ENCODE measurements at regions not wholly inside any gene's neighbourhood (a gene's known extent, or its start where the extent isn't known, plus 50 kb on each side); places are given as distances from the start of the nearest gene placed in this dataset.

DNA sequence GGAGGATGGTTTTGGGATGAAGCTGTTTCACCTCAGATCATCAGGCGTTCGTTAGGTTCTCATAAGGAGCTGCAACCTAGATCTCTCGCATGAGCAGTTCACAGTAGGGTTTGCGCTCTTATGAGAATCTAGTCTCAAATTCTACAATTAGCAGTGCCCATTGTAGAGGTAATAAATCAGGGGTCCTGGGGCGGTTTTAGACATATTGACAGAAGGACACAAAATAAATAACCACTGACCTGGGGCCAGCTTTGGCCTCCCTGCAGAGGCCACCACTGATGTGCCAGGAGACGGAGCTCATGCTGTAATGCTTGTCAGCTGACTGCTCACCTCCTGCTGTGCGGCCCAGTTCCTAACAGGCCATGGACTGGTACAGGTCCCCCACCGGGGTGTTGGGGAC is 67.6 kb upstream of the SPATA31D4 start:
- Histone ChIP-seq H3K27ac (no peak overlapping the region), H3K4me1 (no peaks in the 10 kb centered on the region), H3K27me3 (no peaks in the 10 kb centered on the region), H3K36me3 (no peaks in the 10 kb centered on the region), H3K4me3 (no peak overlapping the region), H3K9me3 (no peaks in the 10 kb centered on the region)
- WGBS, 2 donors = 94 to 97% methylated on average over 8 of the region's 8 CpGs
- TF ChIP-seq POLR2A (IDR thresholded peaks at IDR 0.05) = no peak
- TF ChIP-seq, protein P1, sequence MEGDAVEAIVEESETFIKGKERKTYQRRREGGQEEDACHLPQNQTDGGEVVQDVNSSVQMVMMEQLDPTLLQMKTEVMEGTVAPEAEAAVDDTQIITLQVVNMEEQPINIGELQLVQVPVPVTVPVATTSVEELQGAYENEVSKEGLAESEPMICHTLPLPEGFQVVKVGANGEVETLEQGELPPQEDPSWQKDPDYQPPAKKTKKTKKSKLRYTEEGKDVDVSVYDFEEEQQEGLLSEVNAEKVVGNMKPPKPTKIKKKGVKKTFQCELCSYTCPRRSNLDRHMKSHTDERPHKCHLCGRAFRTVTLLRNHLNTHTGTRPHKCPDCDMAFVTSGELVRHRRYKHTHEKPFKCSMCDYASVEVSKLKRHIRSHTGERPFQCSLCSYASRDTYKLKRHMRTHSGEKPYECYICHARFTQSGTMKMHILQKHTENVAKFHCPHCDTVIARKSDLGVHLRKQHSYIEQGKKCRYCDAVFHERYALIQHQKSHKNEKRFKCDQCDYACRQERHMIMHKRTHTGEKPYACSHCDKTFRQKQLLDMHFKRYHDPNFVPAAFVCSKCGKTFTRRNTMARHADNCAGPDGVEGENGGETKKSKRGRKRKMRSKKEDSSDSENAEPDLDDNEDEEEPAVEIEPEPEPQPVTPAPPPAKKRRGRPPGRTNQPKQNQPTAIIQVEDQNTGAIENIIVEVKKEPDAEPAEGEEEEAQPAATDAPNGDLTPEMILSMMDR (IDR thresholded peaks at IDR 0.05) = no peak
- TF ChIP-seq EP300 (IDR thresholded peaks at IDR 0.05) = no peak
- DNase-seq (ENCODE audit: low spot score in 2 of 2) = no peak

DNA sequence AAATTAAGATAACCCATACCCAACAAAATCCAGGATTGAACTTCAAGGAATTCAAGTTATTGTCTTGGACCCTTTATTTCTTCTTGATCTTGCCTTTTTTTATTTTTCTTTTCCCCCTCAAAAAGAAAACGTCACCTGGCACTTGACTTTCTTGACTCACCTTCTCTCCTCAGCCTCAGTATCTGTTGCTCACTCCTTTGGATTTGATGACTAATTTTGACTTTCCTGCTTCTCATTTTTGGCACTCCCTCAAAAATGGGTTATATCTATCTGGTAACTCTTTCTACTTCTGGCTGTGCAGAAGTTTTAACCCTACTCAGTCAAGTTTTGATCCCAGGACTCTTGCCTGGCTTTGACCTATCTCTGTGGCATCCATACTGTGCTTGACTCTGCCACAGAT is 66.6 kb upstream of the SPATA31D4 start:
- H3K27ac ChIP-seq = no peak overlapping the region
- H3K4me3 ChIP-seq = no peak overlapping the region
- no peaks in the 10 kb centered on the region for H3K9me3 ChIP-seq
- DNase-seq (ENCODE audit: low spot score in 2 of 2) = no peak
- no peaks in the 10 kb centered on the region for H3K36me3 ChIP-seq
- H3K27me3 ChIP-seq = no peaks in the 10 kb centered on the region
- no peaks in the 10 kb centered on the region for H3K4me1 ChIP-seq
- WGBS, 2 donors = 78 to 79% methylated on average over 1 of the region's 1 CpG
- TF ChIP-seq, protein P1 (IDR thresholded peaks at IDR 0.05) = no peak
- TF ChIP-seq EP300 (IDR thresholded peaks at IDR 0.05) (no peak), POLR2A (IDR thresholded peaks at IDR 0.05) (no peak)

DNA sequence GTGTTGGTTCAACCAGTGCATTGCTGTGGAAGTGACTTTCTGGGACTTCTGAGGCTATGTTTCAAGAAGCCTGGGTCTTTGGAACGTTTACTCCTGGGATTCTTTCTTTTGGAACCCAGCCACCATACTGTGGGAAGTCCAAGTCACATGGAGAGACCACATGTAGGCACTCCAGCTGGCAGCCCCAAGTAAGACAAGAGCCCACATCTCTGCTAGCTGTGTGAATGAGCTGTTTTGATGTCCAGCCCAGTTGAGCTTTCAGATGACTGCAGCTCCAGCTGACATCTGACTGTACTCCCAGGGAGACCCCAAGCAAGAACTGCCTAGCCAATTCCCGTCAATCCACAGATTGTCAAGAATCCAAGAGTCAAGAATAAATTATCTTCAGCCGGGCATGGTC is 60.1 kb upstream of the SPATA31D4 start:
- no peak for DNase-seq (ENCODE audit: low spot score in 2 of 2)
- H3K4me1 ChIP-seq = no peaks in the 10 kb centered on the region
- H3K27me3 ChIP-seq = no peaks in the 10 kb centered on the region
- no peak for TF ChIP-seq POLR2A (IDR thresholded peaks at IDR 0.05)
- no peak for TF ChIP-seq EP300 (IDR thresholded peaks at IDR 0.05)
- TF ChIP-seq, protein P1 (IDR thresholded peaks at IDR 0.05) = no peak
- no peaks in the 10 kb centered on the region for H3K9me3 ChIP-seq
- no peaks in the 10 kb centered on the region for H3K36me3 ChIP-seq
- WGBS, 2 donors = 65 to 70% methylated on average over 3 of the region's 3 CpGs
- H3K4me3 ChIP-seq = no peak overlapping the region
- H3K27ac ChIP-seq = no peak overlapping the region

DNA sequence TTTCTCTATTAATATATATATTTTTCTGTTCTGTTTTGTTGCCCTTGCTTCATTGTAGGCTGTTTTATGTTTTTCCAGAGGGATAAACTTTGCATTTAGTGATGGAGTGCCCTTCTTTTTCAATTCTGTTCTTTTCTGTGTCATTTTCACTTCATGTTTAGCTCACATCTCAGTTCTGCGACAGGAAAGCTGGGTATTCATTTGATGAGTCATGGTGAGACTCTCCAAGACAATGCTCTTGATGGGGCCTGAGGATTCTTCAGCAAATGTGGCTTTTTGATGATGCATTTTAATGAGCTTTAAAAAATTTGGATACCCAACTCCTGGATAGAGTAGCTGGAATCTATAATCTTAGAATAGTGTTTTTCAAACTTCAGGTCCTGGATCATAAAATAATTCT is 56.5 kb upstream of the SPATA31D4 start:
- H3K4me3 ChIP-seq = no peak overlapping the region
- no peaks in the 10 kb centered on the region for H3K36me3 ChIP-seq
- H3K9me3 ChIP-seq = no peaks in the 10 kb centered on the region
- H3K27ac ChIP-seq = no peak overlapping the region
- H3K4me1 ChIP-seq = no peaks in the 10 kb centered on the region
- TF ChIP-seq POLR2A (IDR thresholded peaks at IDR 0.05) (no peak), EP300 (IDR thresholded peaks at IDR 0.05) (no peak)
- TF ChIP-seq, protein P1 (IDR thresholded peaks at IDR 0.05) = no peak
- no peak for DNase-seq (ENCODE audit: low spot score in 2 of 2)
- H3K27me3 ChIP-seq = no peaks in the 10 kb centered on the region
- WGBS, 2 donors = 19 to 42% methylated on average over 1 of the region's 1 CpG

DNA sequence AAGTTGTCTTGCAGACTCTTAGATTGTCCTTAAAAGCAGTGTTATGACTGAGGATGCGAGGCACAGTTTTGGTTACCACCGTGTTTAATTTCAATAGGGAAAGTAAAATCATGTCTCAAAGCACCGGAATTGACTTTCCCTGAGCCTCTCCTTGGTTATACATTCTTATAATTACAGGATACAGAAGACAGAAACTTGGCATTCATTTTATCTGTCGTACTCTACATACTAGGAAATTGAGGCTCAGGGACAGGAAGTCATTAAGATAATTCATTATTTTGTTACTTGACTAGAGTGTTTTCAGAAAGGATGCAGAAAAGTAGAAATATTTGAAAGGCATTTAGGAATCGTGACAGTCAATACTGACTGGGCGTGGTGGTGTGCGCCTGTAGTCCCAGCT is 54.0 kb upstream of the SPATA31D4 start:
- H3K36me3 ChIP-seq = no peaks in the 10 kb centered on the region
- H3K4me3 ChIP-seq = no peak overlapping the region
- TF ChIP-seq POLR2A (IDR thresholded peaks at IDR 0.05) (no peak), EP300 (IDR thresholded peaks at IDR 0.05) (no peak)
- TF ChIP-seq, protein P1 (IDR thresholded peaks at IDR 0.05) = no peak
- no peaks in the 10 kb centered on the region for H3K4me1 ChIP-seq
- H3K27ac ChIP-seq = no peak overlapping the region
- no peaks in the 10 kb centered on the region for H3K27me3 ChIP-seq
- WGBS, 2 donors = 81 to 82% methylated on average over 7 of the region's 7 CpGs
- H3K9me3 ChIP-seq = no peaks in the 10 kb centered on the region
- no peak for DNase-seq (ENCODE audit: low spot score in 2 of 2)
